H1 (cell line): ENCODE measurements at regions not wholly inside any gene's neighbourhood (a gene's known extent, or its start where the extent isn't known, plus 50 kb on each side); places are given as distances from the start of the nearest gene placed in this dataset.

Experiments
- CTCF ChIA-PET: fragments of 300-600 bp; sonication (Branson Sonifier 250); formaldehyde crosslinking; loops from one replicate; lab custom pipeline; 2021; ENCODE audit not compliant: partially characterized antibody; lab: Charles Lee
- POLR2A ChIA-PET: fragments of 300-600 bp; sonication (Branson Sonifier 250); formaldehyde crosslinking; loops from one replicate; lab custom pipeline; 2021; ENCODE audit warnings: inconsistent platforms; ENCODE audit not compliant: partially characterized antibody; lab: Charles Lee
- DNase-seq, 2 experiments: peaks; one replicate each; pipeline versions ENCODE4 v3.0.0 to v3.0.0-alpha.2; 2010 to 2022; ENCODE audit warnings: low spot score in 2 of 2, low read depth in 1 of 2, mixed read lengths in 1 of 2
- FAIRE-seq: peaks from 2 replicates; lab custom pipeline; 2011; peaks lifted over from hg19 to GRCh38; lab: Jason Lieb, UNC
- H2AFZ ChIP-seq: 2 replicates; pipeline ENCODE4 v1.8.1; 2012; ENCODE audit warnings: low read length, inconsistent platforms
- H2AK5ac ChIP-seq: 2 replicates; pipeline ENCODE4 v1.6.1; 2013; ENCODE audit warnings: low read depth, low read length
- H2BK120ac ChIP-seq: replicated peaks from 2 replicates; pipeline ENCODE3; 2013; ENCODE audit warnings: low read depth, low read length, inconsistent platforms
- H2BK12ac ChIP-seq: 2 replicates; pipeline ENCODE4 v1.6.1; 2013; ENCODE audit warnings: low read depth, low read length
- H2BK15ac ChIP-seq: 2 replicates; pipeline ENCODE4 v1.6.1; 2013; ENCODE audit warnings: low read length
- H2BK20ac ChIP-seq: 2 replicates; pipeline ENCODE4 v1.6.1; 2013; ENCODE audit warnings: low read length
- H2BK5ac ChIP-seq: 2 replicates; pipeline ENCODE4 v1.6.1; 2013; ENCODE audit warnings: low read depth, low read length
- H3K14ac ChIP-seq: 2 replicates; pipeline ENCODE4 v1.6.1; 2013; ENCODE audit warnings: inconsistent platforms; ENCODE audit not compliant: insufficient read length
- H3K18ac ChIP-seq: 2 replicates; pipeline ENCODE4 v1.6.1; 2013; ENCODE audit warnings: low read length; ENCODE audit errors: extremely low read depth
- H3K23ac ChIP-seq: 2 replicates; pipeline ENCODE4 v1.6.1; 2013; ENCODE audit warnings: inconsistent platforms; ENCODE audit not compliant: insufficient read length
- H3K23me2 ChIP-seq: 2 replicates; pipeline ENCODE4 v1.6.1; 2013; ENCODE audit warnings: low read depth, low read length
- H3K27ac ChIP-seq: 2 replicates; pipeline ENCODE4 v1.6.1; 2011; ENCODE audit warnings: low read depth, low read length, inconsistent platforms
- H3K27me3 ChIP-seq, 4 experiments: replicated peaks in 1 of 4; 1 replicate in 1 of 4; 2 replicates in 3 of 4; pipeline versions ENCODE4 v1.6.1 to v1.8.1; 2011 to 2013; ENCODE audit warnings: low read length in 3 of 4, mild to moderate bottlenecking in 3 of 4, inconsistent platforms in 2 of 4, mixed read lengths in 2 of 4, moderate library complexity in 1 of 4; ENCODE audit not compliant: control insufficient read depth in 3 of 4, insufficient read depth in 3 of 4; ENCODE audit errors: extremely low read depth in 1 of 4
- H3K36me3 ChIP-seq, 4 experiments: 2 replicates each; pipeline versions ENCODE4 v1.6.1 to v1.8.1; 2011 to 2013; ENCODE audit warnings: mild to moderate bottlenecking in 4 of 4, low read length in 3 of 4, moderate library complexity in 2 of 4, control low read depth in 1 of 4, inconsistent platforms in 1 of 4; ENCODE audit not compliant: insufficient read depth in 4 of 4, control insufficient read depth in 2 of 4
- H3K4ac ChIP-seq: replicated peaks from 2 replicates; pipeline ENCODE3; 2013; ENCODE audit warnings: low read length, low read depth, mixed read lengths, inconsistent platforms; ENCODE audit not compliant: insufficient read length
- H3K4me1 ChIP-seq, 4 experiments: replicated peaks in 1 of 4; 1 replicate in 1 of 4; 2 replicates in 3 of 4; pipeline versions ENCODE4 v1.6.1 to v1.8.1; 2011 to 2013; ENCODE audit warnings: low read length in 3 of 4, inconsistent platforms in 2 of 4, mixed read lengths in 1 of 4; ENCODE audit not compliant: insufficient read depth in 4 of 4, control insufficient read depth in 3 of 4
- H3K4me2 ChIP-seq, 2 experiments: 2 replicates each; pipeline versions ENCODE4 v1.6.1 to v1.8.1; 2011 to 2013; ENCODE audit warnings: low read depth in 2 of 2, low read length in 2 of 2, control low read depth in 1 of 2, inconsistent platforms in 1 of 2, mild to moderate bottlenecking in 1 of 2; ENCODE audit not compliant: insufficient read depth in 1 of 2
- H3K4me3 ChIP-seq, 4 experiments: fragments of 200-600, 300-600 bp in 1 of 4; sonication (generic), shearing (Covaris generic), sonication (Bioruptor Twin) in 1 of 4; 2 replicates each; pipeline versions ENCODE4 v1.5.1 to v1.8.1; 2011 to 2016; ENCODE audit warnings: low read length in 4 of 4, low read depth in 3 of 4, control low read depth in 2 of 4, inconsistent platforms in 2 of 4, mild to moderate bottlenecking in 2 of 4, mixed read lengths in 1 of 4, moderate library complexity in 1 of 4; ENCODE audit not compliant: insufficient read depth in 2 of 4; ENCODE audit errors: extremely low read depth in 1 of 4
- H3K56ac ChIP-seq: replicated peaks from 2 replicates; pipeline ENCODE3; 2013; ENCODE audit warnings: low read depth, mild to moderate bottlenecking, mixed read lengths, low read length, inconsistent platforms; ENCODE audit not compliant: insufficient read length
- H3K79me1 ChIP-seq: 2 replicates; pipeline ENCODE4 v1.6.1; 2013; ENCODE audit warnings: low read depth, low read length, control low read depth
- H3K79me2 ChIP-seq, 2 experiments: 2 replicates each; pipeline versions ENCODE4 v1.6.1 to v1.8.1; 2012 to 2013; ENCODE audit warnings: low read length in 2 of 2, mild to moderate bottlenecking in 2 of 2, inconsistent platforms in 1 of 2; ENCODE audit not compliant: insufficient read depth in 2 of 2, control insufficient read depth in 1 of 2
- H3K9ac ChIP-seq, 4 experiments: replicated peaks in 1 of 4; 1 replicate in 1 of 4; 2 replicates in 3 of 4; pipeline versions ENCODE4 v1.6.1 to v1.8.1; 2011 to 2013; ENCODE audit warnings: low read depth in 3 of 4, low read length in 3 of 4, control low read depth in 2 of 4, mild to moderate bottlenecking in 2 of 4, moderate library complexity in 2 of 4, inconsistent platforms in 1 of 4; ENCODE audit errors: extremely low read depth in 1 of 4
- H3K9me3 ChIP-seq, 2 experiments: 2 replicates each; pipeline versions ENCODE4 v1.6.1 to v1.8.1; 2012 to 2013; ENCODE audit warnings: mild to moderate bottlenecking in 2 of 2, moderate library complexity in 2 of 2, control low read depth in 1 of 2, inconsistent platforms in 1 of 2, low read depth in 1 of 2, low read length in 1 of 2, mixed read lengths in 1 of 2; ENCODE audit not compliant: insufficient read depth in 2 of 2
- H4K20me1 ChIP-seq, 2 experiments: replicated peaks in 1 of 2; 2 replicates each; pipeline versions ENCODE3 to v1.8.1; 2011 to 2013; ENCODE audit warnings: inconsistent platforms in 2 of 2, low read length in 2 of 2, mild to moderate bottlenecking in 1 of 2; ENCODE audit not compliant: insufficient read depth in 2 of 2, control insufficient read depth in 1 of 2
- H4K5ac ChIP-seq: 2 replicates; pipeline ENCODE4 v1.6.1; 2013; ENCODE audit warnings: low read length, low read depth, mixed read lengths, inconsistent platforms; ENCODE audit not compliant: insufficient read length
- H4K8ac ChIP-seq: 2 replicates; pipeline ENCODE4 v1.8.0; 2013; ENCODE audit warnings: mild to moderate bottlenecking, moderate library complexity, low read length, inconsistent platforms; ENCODE audit not compliant: insufficient read depth; ENCODE audit errors: extremely low read depth
- H4K91ac ChIP-seq: replicated peaks from 2 replicates; pipeline ENCODE3; 2013; ENCODE audit warnings: low read length, mixed read lengths, inconsistent platforms; ENCODE audit not compliant: insufficient read length
- CEBPB ChIP-seq: IDR thresholded peaks from 2 replicates; pipeline ENCODE4 v1.6.1; 2012; ENCODE audit warnings: low read depth, low read length
- CHD2 ChIP-seq: IDR thresholded peaks from 2 replicates; pipeline ENCODE4 v1.6.1; 2012; ENCODE audit warnings: low read length, improper control_type of control experiment
- FOSL1 ChIP-seq: IDR thresholded peaks from 2 replicates; pipeline ENCODE4 v1.6.1; 2011; ENCODE audit warnings: mild to moderate bottlenecking, low read depth, low read length, moderate library complexity; ENCODE audit not compliant: insufficient read depth
- KDM5A ChIP-seq: fragments of 200-600 bp; IDR thresholded peaks from 2 replicates; pipeline ENCODE4 v1.7.1; 2012; ENCODE audit warnings: mild to moderate bottlenecking, low read length, inconsistent platforms, mixed read lengths
- POU5F1 ChIP-seq: IDR thresholded peaks from 2 replicates; pipeline ENCODE4 v1.6.1; 2011; ENCODE audit warnings: low read depth, mild to moderate bottlenecking, low read length, moderate library complexity
- TBP ChIP-seq: IDR thresholded peaks from 2 replicates; pipeline ENCODE4 v1.6.1; 2011; ENCODE audit warnings: low read depth, low read length, improper control_type of control experiment
- ZNF274 ChIP-seq: IDR thresholded peaks from 2 replicates; pipeline ENCODE4 v1.7.0; 2012; ENCODE audit warnings: low read length, borderline replicate concordance; ENCODE audit errors: extremely low read depth
- WGBS, 2 experiments: shearing (Covaris generic) in 1 of 2; methylation state at CpG; one replicate each; pipeline versions ENCODE4 v1.1.6 to v1.1.7; 2013 to 2015; ENCODE audit warnings: low lambda C conversion rate in 2 of 2, mixed read lengths in 2 of 2, inconsistent platforms in 1 of 2, low coverage in 1 of 2, missing lambda C conversion rate in 1 of 2; ENCODE audit not compliant: insufficient replicate concordance in 2 of 2, insufficient coverage in 1 of 2, insufficient read length in 1 of 2; ENCODE audit errors: extremely low coverage in 1 of 2, missing lambda C conversion rate in 1 of 2; 5-methylcytosine and 5-hydroxymethylcytosine counted together

DNA sequence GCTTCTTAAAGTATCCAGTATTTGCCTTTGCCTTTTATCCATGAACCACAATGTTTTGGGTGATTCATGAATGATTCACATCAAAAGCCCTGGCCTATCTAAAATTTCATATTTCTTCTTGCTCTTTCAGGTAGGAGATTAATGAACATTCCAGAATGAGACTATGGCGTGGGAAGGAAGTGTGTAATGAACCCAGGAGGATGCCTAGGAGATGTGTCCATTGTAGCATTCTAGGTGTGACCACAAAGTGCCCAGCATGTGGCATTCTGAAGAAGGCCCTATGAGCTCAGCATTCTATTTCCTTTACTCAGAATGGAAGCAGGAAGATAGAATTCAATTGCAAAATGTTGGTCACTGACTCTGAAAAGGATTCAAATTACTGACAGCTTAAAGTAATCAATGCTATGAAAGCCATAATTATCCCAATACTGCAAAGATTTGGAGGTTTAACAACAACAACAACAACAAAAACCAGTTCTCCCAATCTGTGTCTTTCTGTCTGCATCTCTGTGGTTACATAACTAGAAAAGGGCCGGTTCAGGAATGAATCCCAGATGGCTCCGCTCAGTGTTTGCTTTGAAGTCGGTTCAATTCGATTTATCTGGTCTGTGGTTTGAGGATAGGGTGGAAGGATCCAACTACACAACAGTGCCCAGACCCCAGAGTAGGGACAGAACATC, 126.7 kb downstream of the FOXD1 start:
- no peaks in the 10 kb centered on the region for H4K20me1 ChIP-seq
- H2BK5ac ChIP-seq = peak overlapping the region; percentile 28; the same call in 1 of the 2 replicates
- 0 out of 4 replicates have a peak, but pooled peaks cover 0 to 2% of the 10 kb centered on the region in 2 experiments for H3K9me3 ChIP-seq
- peak overlapping the region; percentile 15 for H4K91ac ChIP-seq
- no peak overlapping the region for H2BK12ac ChIP-seq
- H2AFZ ChIP-seq = no peak overlapping the region
- no peaks in the 10 kb centered on the region for H3K23me2 ChIP-seq
- H3K4me2 ChIP-seq = no peak overlapping the region
- H3K36me3 ChIP-seq = no peaks in the 10 kb centered on the region
- H3K79me1 ChIP-seq = no peaks in the 10 kb centered on the region
- no peak overlapping the region for H3K14ac ChIP-seq
- ChIA-PET CTCF (interaction anchor here (0.6 to 3.2 kb wide), 8 partner anchors 10 to 717 kb away, joined by 3 to 12 read pairs (median 3); no protein-coding TSS in a partner anchor), POLR2A (no interaction called here)
- no peaks in the 10 kb centered on the region for H3K79me2 ChIP-seq
- H2BK20ac ChIP-seq = no peak overlapping the region
- peaks cover 0 to 5% (median 0%) of the 10 kb centered on the region in 4 experiments; a peak in 2 of 7 replicates for H3K27me3 ChIP-seq
- H3K9ac ChIP-seq = no peak overlapping the region
- H3K27ac ChIP-seq = no peak overlapping the region
- no peak overlapping the region for H3K4ac ChIP-seq
- no peak overlapping the region for H2AK5ac ChIP-seq
- no peak overlapping the region for H2BK15ac ChIP-seq
- DNase-seq (no peak), FAIRE-seq (peak; percentile 24)
- no peak overlapping the region for H3K23ac ChIP-seq
- WGBS, 2 experiments = 55% methylated on average over 5 of the region's 5 CpGs; no CpG with 5 or more reads in 1 of the 2 experiments
- H3K56ac ChIP-seq = no peak overlapping the region
- peaks cover 0 to 12% (median 5%) of the 10 kb centered on the region in 4 experiments; a peak in 5 of 7 replicates for H3K4me1 ChIP-seq
- no peak overlapping the region for H2BK120ac ChIP-seq
- no peak overlapping the region for H4K5ac ChIP-seq
- H4K8ac ChIP-seq = no peak overlapping the region
- no peak overlapping the region for H3K18ac ChIP-seq
- H3K4me3 ChIP-seq = no peak overlapping the region
- TF ChIP-seq FOSL1 = no peak
- TF ChIP-seq CEBPB = no peak
- TF ChIP-seq POU5F1 = no peak
- no peak for TF ChIP-seq KDM5A
- TF ChIP-seq ZNF274 = no peak
- TF ChIP-seq TBP = no peak
- no peak for TF ChIP-seq CHD2
